Neuron (in vitro differentiated cells): ENCODE measurements at regions not wholly inside any gene's neighbourhood (a gene's known extent, or its start where the extent isn't known, plus 50 kb on each side); places are given as distances from the start of the nearest gene placed in this dataset.
"Not testable (repeated sequence)": the region's sequence is repeated elsewhere in the genome, so short reads cannot be mapped to it uniquely, and the experiment has no call there.

Source experiments
- H2AFZ ChIP-seq: one replicate; pipeline ENCODE4 v1.6.1; 2013; ENCODE audit warnings: low read depth, mild to moderate bottlenecking, inconsistent platforms, low read length, moderate library complexity
- H3K27me3 ChIP-seq: one replicate; pipeline ENCODE4 v1.6.1; 2013; ENCODE audit warnings: low read length; ENCODE audit not compliant: insufficient read depth
- H3K36me3 ChIP-seq: one replicate; pipeline ENCODE4 v1.6.1; 2013; ENCODE audit warnings: low read length; ENCODE audit not compliant: insufficient read depth
- H3K4me1 ChIP-seq: one replicate; pipeline ENCODE4 v1.6.1; 2013; ENCODE audit warnings: low read length; ENCODE audit not compliant: insufficient read depth
- H3K4me3 ChIP-seq: 2 replicates; pipeline ENCODE4 v1.5.1; 2013; ENCODE audit warnings: mild to moderate bottlenecking, low read length, moderate library complexity
- H3K9me3 ChIP-seq: one replicate; pipeline ENCODE4 v1.6.1; 2013; ENCODE audit warnings: low read length

GRCh38 chr5:18403941-18404438, 769.7 kb downstream of the TAF11L14 start:
- Histone ChIP-seq H3K4me1 (no peaks in the 10 kb centered on the region), H3K36me3 (no peaks in the 10 kb centered on the region), H3K9me3 (no peaks in the 10 kb centered on the region), H3K4me3 (no peak overlapping the region), H3K27me3 (no peaks in the 10 kb centered on the region), H2AFZ (no peak overlapping the region)

- Histone ChIP-seq H3K9me3 (peaks cover 3% of the 10 kb centered on the region), H2AFZ (no peak overlapping the region), H3K36me3 (no peaks in the 10 kb centered on the region), H3K4me1 (no peaks in the 10 kb centered on the region), H3K27me3 (no peaks in the 10 kb centered on the region), H3K4me3 (no peak overlapping the region)
Measured at GRCh38 chr5:18420711-18421110, 786.5 kb downstream of the TAF11L14 start.

GRCh38 chr5:18433336-18433735, 799.1 kb downstream of the TAF11L14 start:
- no peaks in the 10 kb centered on the region for H3K9me3 ChIP-seq
- no peak overlapping the region for H2AFZ ChIP-seq
- no peak overlapping the region for H3K4me3 ChIP-seq
- no peaks in the 10 kb centered on the region for H3K4me1 ChIP-seq
- H3K36me3 ChIP-seq, result no peaks in the 10 kb centered on the region
- H3K27me3 ChIP-seq, result no peaks in the 10 kb centered on the region

- no peaks in the 10 kb centered on the region for H3K36me3 ChIP-seq
- no peaks in the 10 kb centered on the region for H3K9me3 ChIP-seq
- H3K27me3 ChIP-seq, result no peaks in the 10 kb centered on the region
- no peak overlapping the region for H2AFZ ChIP-seq
- no peak overlapping the region for H3K4me3 ChIP-seq
- H3K4me1 ChIP-seq, result no peaks in the 10 kb centered on the region
Measured at GRCh38 chr5:18438126-18438525, 803.9 kb downstream of the TAF11L14 start.

GRCh38 chr5:18455521-18455920, 821.3 kb downstream of the TAF11L14 start:
- Histone ChIP-seq H2AFZ (no peak overlapping the region), H3K4me3 (no peak overlapping the region), H3K36me3 (no peaks in the 10 kb centered on the region), H3K27me3 (no peaks in the 10 kb centered on the region), H3K9me3 (no peaks in the 10 kb centered on the region), H3K4me1 (no peaks in the 10 kb centered on the region)

- no peaks in the 10 kb centered on the region for H3K36me3 ChIP-seq
- no peaks in the 10 kb centered on the region for H3K9me3 ChIP-seq
Measured at GRCh38 chr5:18457255-18457654, 823.0 kb downstream of the TAF11L14 start.

GRCh38 chr5:18461766-18462165, 827.5 kb downstream of the TAF11L14 start:
- Histone ChIP-seq H3K27me3 (no peaks in the 10 kb centered on the region), H3K4me3 (no peak overlapping the region), H3K9me3 (no peaks in the 10 kb centered on the region)

More at GRCh38 chr5:18457255-18457654, 823.0 kb downstream of the TAF11L14 start:
- peaks cover 12% of the 10 kb centered on the region for H3K4me1 ChIP-seq
- no peaks in the 10 kb centered on the region for H3K27me3 ChIP-seq
- no peak overlapping the region for H3K4me3 ChIP-seq
- no peak overlapping the region for H2AFZ ChIP-seq

GRCh38 chr5:18465833-18466681, 831.8 kb downstream of the TAF11L14 start:
- H3K9me3 ChIP-seq, result no peaks in the 10 kb centered on the region
- no peak overlapping the region for H3K4me3 ChIP-seq

More at GRCh38 chr5:18461766-18462165, 827.5 kb downstream of the TAF11L14 start:
- Histone ChIP-seq H2AFZ (peak overlapping the region; percentile 32), H3K4me1 (peaks cover 14% of the 10 kb centered on the region), H3K36me3 (no peaks in the 10 kb centered on the region)

GRCh38 chr5:18466731-18467130, 832.5 kb downstream of the TAF11L14 start:
- peaks cover 7% of the 10 kb centered on the region for H3K4me1 ChIP-seq
- no peaks in the 10 kb centered on the region for H3K27me3 ChIP-seq
- no peaks in the 10 kb centered on the region for H3K9me3 ChIP-seq
- no peaks in the 10 kb centered on the region for H3K36me3 ChIP-seq
- no peak overlapping the region for H2AFZ ChIP-seq
- no peak overlapping the region for H3K4me3 ChIP-seq

More at GRCh38 chr5:18465833-18466681, 831.8 kb downstream of the TAF11L14 start:
- H3K27me3 ChIP-seq, result no peaks in the 10 kb centered on the region
- H3K4me1 ChIP-seq, result peaks cover 14% of the 10 kb centered on the region
- H3K36me3 ChIP-seq, result no peaks in the 10 kb centered on the region
- peak overlapping the region; percentile 6 for H2AFZ ChIP-seq

GRCh38 chr5:18471791-18472190, 837.5 kb downstream of the TAF11L14 start:
- H3K4me3 ChIP-seq, H3K4me1 ChIP-seq, H3K27me3 ChIP-seq, H3K9me3 ChIP-seq, H2AFZ ChIP-seq, H3K36me3 ChIP-seq: not testable (repeated sequence)

GRCh38 chr5:18483451-18483850, 849.2 kb downstream of the TAF11L14 start:
- Histone ChIP-seq H3K36me3 (no peaks in the 10 kb centered on the region), H3K9me3 (no peaks in the 10 kb centered on the region), H3K4me3 (no peak overlapping the region), H3K4me1 (peaks cover 4% of the 10 kb centered on the region), H3K27me3 (no peaks in the 10 kb centered on the region), H2AFZ (peak overlapping the region; percentile 53)

- no peak overlapping the region for H3K4me3 ChIP-seq
- peaks cover 4% of the 10 kb centered on the region for H3K4me1 ChIP-seq
- H3K36me3 ChIP-seq, result no peaks in the 10 kb centered on the region
- no peak overlapping the region for H2AFZ ChIP-seq
- no peaks in the 10 kb centered on the region for H3K9me3 ChIP-seq
- no peaks in the 10 kb centered on the region for H3K27me3 ChIP-seq
Measured at GRCh38 chr5:18487928-18488480, 853.7 kb downstream of the TAF11L14 start.

GRCh38 chr5:18489703-18490102, 855.4 kb downstream of the TAF11L14 start:
- Histone ChIP-seq H3K36me3 (no peaks in the 10 kb centered on the region), H3K4me3 (no peak overlapping the region), H2AFZ (no peak overlapping the region), H3K27me3 (no peaks in the 10 kb centered on the region), H3K4me1 (no peaks in the 10 kb centered on the region), H3K9me3 (no peaks in the 10 kb centered on the region)
